ENCODE measurements at regions not wholly inside any gene's neighbourhood (a gene's known extent, or its start where the extent isn't known, plus 50 kb on each side); places are given as distances from the start of the nearest gene placed in this dataset.

DNA sequence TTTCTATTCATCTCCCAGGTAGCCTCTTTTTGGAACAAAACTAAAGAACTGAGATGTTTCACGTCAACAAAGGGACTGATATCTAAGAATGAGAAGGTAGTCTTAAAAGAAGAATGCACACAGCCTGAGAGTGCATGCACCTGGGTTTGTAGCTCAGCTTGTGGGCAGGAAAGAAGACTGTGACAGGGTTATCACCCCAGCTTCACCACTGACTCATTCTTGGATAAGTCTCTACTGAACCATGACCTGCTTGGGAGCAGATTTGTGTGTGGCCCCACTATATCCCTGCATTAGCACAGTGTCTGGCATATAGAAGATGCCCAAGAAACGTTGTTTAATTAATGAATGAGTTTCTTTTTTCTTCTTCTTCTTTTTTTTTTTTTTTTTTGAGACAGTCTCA lies 187.5 kb downstream of the GPAM start:
- TF ChIP-seq, protein P1, sequence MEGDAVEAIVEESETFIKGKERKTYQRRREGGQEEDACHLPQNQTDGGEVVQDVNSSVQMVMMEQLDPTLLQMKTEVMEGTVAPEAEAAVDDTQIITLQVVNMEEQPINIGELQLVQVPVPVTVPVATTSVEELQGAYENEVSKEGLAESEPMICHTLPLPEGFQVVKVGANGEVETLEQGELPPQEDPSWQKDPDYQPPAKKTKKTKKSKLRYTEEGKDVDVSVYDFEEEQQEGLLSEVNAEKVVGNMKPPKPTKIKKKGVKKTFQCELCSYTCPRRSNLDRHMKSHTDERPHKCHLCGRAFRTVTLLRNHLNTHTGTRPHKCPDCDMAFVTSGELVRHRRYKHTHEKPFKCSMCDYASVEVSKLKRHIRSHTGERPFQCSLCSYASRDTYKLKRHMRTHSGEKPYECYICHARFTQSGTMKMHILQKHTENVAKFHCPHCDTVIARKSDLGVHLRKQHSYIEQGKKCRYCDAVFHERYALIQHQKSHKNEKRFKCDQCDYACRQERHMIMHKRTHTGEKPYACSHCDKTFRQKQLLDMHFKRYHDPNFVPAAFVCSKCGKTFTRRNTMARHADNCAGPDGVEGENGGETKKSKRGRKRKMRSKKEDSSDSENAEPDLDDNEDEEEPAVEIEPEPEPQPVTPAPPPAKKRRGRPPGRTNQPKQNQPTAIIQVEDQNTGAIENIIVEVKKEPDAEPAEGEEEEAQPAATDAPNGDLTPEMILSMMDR (IDR thresholded peaks at IDR 0.05; ENCODE audit: insufficient read depth, low read depth, low read length) = no peak
- no peaks in the 10 kb centered on the region for H3K27me3 ChIP-seq (ENCODE audit: control insufficient read depth, insufficient read depth, low read length)
- CTCF ChIA-PET = no interaction called here
- DNase-seq (ENCODE audit: low read depth) = no peak
- POLR2A ChIA-PET = no interaction called here
- no peak overlapping the region for H3K4me3 ChIP-seq (ENCODE audit: low read depth, low read length)
- no peaks in the 10 kb centered on the region for H3K36me3 ChIP-seq (ENCODE audit: control insufficient read depth, insufficient read depth, low read length)

DNA sequence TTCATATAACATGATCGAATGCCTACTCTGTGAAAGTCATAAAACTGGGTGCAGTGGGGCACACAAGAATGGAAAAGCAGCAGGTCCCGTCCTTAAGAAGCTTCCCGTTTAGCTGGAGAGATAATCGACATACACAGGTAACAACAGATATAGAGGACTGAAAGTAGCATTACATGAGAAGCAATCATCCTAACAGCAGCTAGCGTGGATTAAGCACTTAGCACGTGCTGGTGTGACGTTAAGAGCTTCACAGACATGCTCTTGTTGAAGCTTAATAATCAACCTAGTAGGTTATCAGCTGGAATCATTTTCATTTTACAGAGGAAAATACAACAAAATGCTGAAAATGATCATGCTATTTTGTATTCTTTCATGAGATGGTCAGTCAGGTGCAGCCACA lies 184.8 kb downstream of the GPAM start:
- no peak for DNase-seq (ENCODE audit: low read depth)
- Histone ChIP-seq H3K27me3 (ENCODE audit: control insufficient read depth, insufficient read depth, low read length) (no peaks in the 10 kb centered on the region), H3K4me3 (ENCODE audit: low read depth, low read length) (no peak overlapping the region), H3K36me3 (ENCODE audit: control insufficient read depth, insufficient read depth, low read length) (no peaks in the 10 kb centered on the region)
- TF ChIP-seq, protein P1 (IDR thresholded peaks at IDR 0.05; ENCODE audit: insufficient read depth, low read depth, low read length) = no peak
- ChIA-PET POLR2A (no interaction called here), CTCF (no interaction called here)

DNA sequence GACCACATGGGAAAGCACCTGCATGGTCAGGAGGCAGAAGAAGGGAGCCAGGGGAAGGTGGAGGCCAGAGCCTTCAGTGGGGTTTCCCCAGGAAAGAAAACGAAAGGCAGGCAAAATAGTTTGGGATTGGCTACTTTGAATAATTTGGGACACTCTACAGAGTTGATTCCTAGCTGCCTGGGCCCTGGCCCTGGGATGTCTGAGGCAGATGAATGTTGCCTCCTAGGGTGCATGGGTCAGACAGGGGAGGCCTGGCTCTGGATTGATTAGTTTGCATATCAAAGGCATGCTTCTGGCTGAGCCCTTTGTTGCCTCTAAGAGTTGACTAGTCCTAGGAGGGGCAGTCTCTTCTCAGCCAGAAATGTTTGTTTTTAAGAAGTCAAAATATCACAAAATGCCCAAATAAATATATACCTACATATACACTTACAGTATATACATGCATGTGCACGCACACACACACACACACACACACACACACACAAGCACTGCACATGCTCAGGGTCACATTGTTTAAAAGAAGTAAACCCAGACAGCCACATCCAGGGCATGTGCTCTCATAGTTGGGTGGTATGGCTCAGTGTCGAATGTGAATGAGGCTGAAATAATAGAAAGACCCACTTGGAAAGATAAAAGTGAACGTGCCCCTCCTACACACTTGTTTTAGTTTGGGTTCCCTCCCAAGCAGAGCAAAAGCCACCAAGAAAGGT lies 184.2 kb downstream of the GPAM start:
- POLR2A ChIA-PET = no interaction called here
- CTCF ChIA-PET = no interaction called here
- TF ChIP-seq, protein P1 (IDR thresholded peaks at IDR 0.05; ENCODE audit: insufficient read depth, low read depth, low read length) = no peak
- H3K36me3 ChIP-seq (ENCODE audit: control insufficient read depth, insufficient read depth, low read length) = no peaks in the 10 kb centered on the region
- no peak overlapping the region for H3K4me3 ChIP-seq (ENCODE audit: low read depth, low read length)
- no peak for DNase-seq (ENCODE audit: low read depth)
- no peaks in the 10 kb centered on the region for H3K27me3 ChIP-seq (ENCODE audit: control insufficient read depth, insufficient read depth, low read length)

DNA sequence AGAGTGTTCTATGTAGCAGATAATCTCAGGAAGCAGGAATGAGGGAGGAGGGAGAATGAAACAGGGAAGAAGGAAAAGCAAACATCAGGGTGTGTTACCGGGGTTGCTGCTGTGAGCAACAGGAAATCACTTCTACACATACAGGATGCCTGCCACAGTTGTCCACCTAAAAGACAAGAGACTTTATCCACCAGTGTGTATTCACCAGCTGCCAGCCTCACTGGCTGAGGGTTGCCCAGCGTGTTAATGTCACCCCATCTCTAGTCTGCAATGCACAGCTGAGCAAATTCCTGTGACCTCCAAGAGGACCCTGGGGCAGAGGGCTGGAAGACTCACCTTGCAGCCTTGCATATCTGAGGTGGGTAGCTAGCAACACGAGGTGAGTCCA lies 183.7 kb downstream of the GPAM start:
- no peak overlapping the region for H3K4me3 ChIP-seq (ENCODE audit: low read depth, low read length)
- ChIA-PET POLR2A (no interaction called here), CTCF (no interaction called here)
- TF ChIP-seq, protein P1 (IDR thresholded peaks at IDR 0.05; ENCODE audit: insufficient read depth, low read depth, low read length) = no peak
- no peak for DNase-seq (ENCODE audit: low read depth)
- no peaks in the 10 kb centered on the region for H3K36me3 ChIP-seq (ENCODE audit: control insufficient read depth, insufficient read depth, low read length)
- no peaks in the 10 kb centered on the region for H3K27me3 ChIP-seq (ENCODE audit: control insufficient read depth, insufficient read depth, low read length)

DNA sequence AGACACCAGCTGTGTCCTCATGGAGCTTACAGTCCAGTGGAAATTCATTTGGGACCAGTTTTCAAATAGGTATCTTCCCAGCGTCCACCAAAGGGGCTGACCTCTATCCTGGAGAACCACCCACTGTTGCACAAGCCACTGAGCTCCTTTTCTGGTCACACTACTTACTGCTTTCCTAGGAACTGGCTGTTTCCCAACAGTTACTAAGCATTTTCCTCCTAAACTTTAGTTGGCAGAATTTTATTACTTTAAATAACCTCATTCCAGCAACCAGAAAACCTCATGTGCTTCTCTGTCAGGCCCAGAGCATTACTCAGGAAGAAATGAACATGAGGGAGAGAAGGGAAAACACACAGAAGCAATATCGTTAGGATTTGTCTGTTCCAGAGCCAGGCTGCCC lies 183.1 kb downstream of the GPAM start:
- H3K36me3 ChIP-seq (ENCODE audit: control insufficient read depth, insufficient read depth, low read length) = no peaks in the 10 kb centered on the region
- no peak overlapping the region for H3K4me3 ChIP-seq (ENCODE audit: low read depth, low read length)
- no peaks in the 10 kb centered on the region for H3K27me3 ChIP-seq (ENCODE audit: control insufficient read depth, insufficient read depth, low read length)
- TF ChIP-seq, protein P1 (IDR thresholded peaks at IDR 0.05; ENCODE audit: insufficient read depth, low read depth, low read length) = no peak
- POLR2A ChIA-PET = no interaction called here
- CTCF ChIA-PET = no interaction called here
- DNase-seq (ENCODE audit: low read depth) = no peak

Measured in BJ (cell line).